Neuronal stem cell (in vitro differentiated cells): ENCODE measurements at regions not wholly inside any gene's neighbourhood (a gene's known extent, or its start where the extent isn't known, plus 50 kb on each side); places are given as distances from the start of the nearest gene placed in this dataset.

Experiments
- DNase-seq: peaks from one replicate; pipeline ENCODE4 v3.0.0-alpha.2; 2013; ENCODE audit warnings: low spot score
- H2AFZ ChIP-seq: one replicate; pipeline ENCODE4 v1.6.1; 2013; ENCODE audit warnings: mild to moderate bottlenecking, low read length, inconsistent platforms
- H2AK5ac ChIP-seq: 2 replicates; pipeline ENCODE4 v1.6.1; 2013; ENCODE audit warnings: low read depth, mild to moderate bottlenecking, inconsistent platforms, low read length, moderate library complexity, mixed read lengths
- H2BK120ac ChIP-seq: 2 replicates; pipeline ENCODE4 v1.6.1; 2013; ENCODE audit warnings: low read depth, mild to moderate bottlenecking, inconsistent platforms, low read length, moderate library complexity, mixed read lengths
- H2BK12ac ChIP-seq: one replicate; pipeline ENCODE4 v1.6.1; 2013; ENCODE audit warnings: low read length, inconsistent platforms
- H2BK15ac ChIP-seq: 2 replicates; pipeline ENCODE4 v1.6.1; 2013; ENCODE audit warnings: mild to moderate bottlenecking, low read length, inconsistent platforms, mixed read lengths
- H2BK5ac ChIP-seq: one replicate; pipeline ENCODE4 v1.6.1; 2013; ENCODE audit warnings: inconsistent platforms, mild to moderate bottlenecking, low read length, moderate library complexity
- H3K14ac ChIP-seq: one replicate; pipeline ENCODE4 v1.6.1; 2013; ENCODE audit warnings: low read length, inconsistent platforms
- H3K18ac ChIP-seq: 2 replicates; pipeline ENCODE4 v1.6.1; 2013; ENCODE audit warnings: low read length, inconsistent platforms
- H3K23ac ChIP-seq: 2 replicates; pipeline ENCODE4 v1.6.1; 2013; ENCODE audit warnings: low read depth, mild to moderate bottlenecking, mixed read lengths, low read length, inconsistent platforms; ENCODE audit not compliant: poor library complexity
- H3K27ac ChIP-seq: replicated peaks from 3 replicates; pipeline ENCODE4 v1.5.1; 2013; ENCODE audit warnings: low read length, inconsistent platforms
- H3K27me3 ChIP-seq, 3 experiments: 2 replicates each; pipeline ENCODE4 v1.6.1; 2013; ENCODE audit warnings: low read length in 3 of 3, mild to moderate bottlenecking in 2 of 3, inconsistent platforms in 1 of 3, low read depth in 1 of 3, mixed read lengths in 1 of 3, moderate library complexity in 1 of 3; ENCODE audit not compliant: control insufficient read depth in 3 of 3, insufficient read depth in 3 of 3
- H3K36me3 ChIP-seq, 2 donors: replicated peaks in 1 of 2; 2 replicates each; pipeline ENCODE4 v1.6.1; 2013; ENCODE audit warnings: low read length in 2 of 2; ENCODE audit not compliant: control insufficient read depth in 2 of 2, insufficient read depth in 2 of 2
- H3K4ac ChIP-seq: 2 replicates; pipeline ENCODE4 v1.6.1; 2013; ENCODE audit warnings: inconsistent platforms, mild to moderate bottlenecking, low read length, moderate library complexity
- H3K4me1 ChIP-seq, 2 donors: 1 replicate in 1 of 2; 2 replicates in 1 of 2; pipeline ENCODE4 v1.6.1; 2013; ENCODE audit warnings: low read length in 2 of 2, low read depth in 1 of 2; ENCODE audit not compliant: control insufficient read depth in 2 of 2, insufficient read depth in 1 of 2
- H3K4me2 ChIP-seq: one replicate; pipeline ENCODE4 v1.6.1; 2013; ENCODE audit warnings: mild to moderate bottlenecking, low read length, inconsistent platforms; ENCODE audit not compliant: insufficient read depth, poor library complexity, severe bottlenecking
- H3K4me3 ChIP-seq, 2 donors: 2 replicates each; pipeline ENCODE4 v1.5.1; 2013; ENCODE audit warnings: low read length in 2 of 2, mild to moderate bottlenecking in 2 of 2, inconsistent platforms in 1 of 2, moderate library complexity in 1 of 2
- H3K79me1 ChIP-seq: one replicate; pipeline ENCODE4 v1.6.1; 2013; ENCODE audit warnings: low read depth, mild to moderate bottlenecking, inconsistent platforms, low read length, moderate library complexity
- H3K9ac ChIP-seq: one replicate; pipeline ENCODE4 v1.6.1; 2013; ENCODE audit warnings: mild to moderate bottlenecking, low read depth, low read length, inconsistent platforms; ENCODE audit not compliant: poor library complexity
- H3K9me3 ChIP-seq, 2 donors: replicated peaks in 1 of 2; 2 replicates each; pipeline versions ENCODE3 to v1.6.1; 2013; ENCODE audit warnings: low read length in 2 of 2, mild to moderate bottlenecking in 2 of 2, inconsistent platforms in 1 of 2, low read depth in 1 of 2, mixed read lengths in 1 of 2, moderate library complexity in 1 of 2; ENCODE audit not compliant: control insufficient read depth in 2 of 2, insufficient read depth in 1 of 2
- H4K8ac ChIP-seq: one replicate; pipeline ENCODE4 v1.6.1; 2013; ENCODE audit warnings: low read depth, mild to moderate bottlenecking, inconsistent platforms, low read length, moderate library complexity
- H4K91ac ChIP-seq: one replicate; pipeline ENCODE4 v1.6.1; 2013; ENCODE audit warnings: low read length, low read depth, mild to moderate bottlenecking, inconsistent platforms; ENCODE audit not compliant: poor library complexity
- WGBS, 2 donors: extraction: QIAGEN DNeasy Blood & Tissue Kit; methylation state at CpG; one replicate each; pipeline ENCODE4 v1.1.7; 2013; ENCODE audit warnings: missing lambda C conversion rate in 2 of 2, mixed read lengths in 1 of 2; ENCODE audit not compliant: insufficient read length in 2 of 2, insufficient replicate concordance in 1 of 2; ENCODE audit errors: extremely low coverage in 2 of 2; 5-methylcytosine and 5-hydroxymethylcytosine counted together

GRCh38 chr6:8674126-8674525 is 238.8 kb upstream of the SLC35B3 start:
- H3K36me3 ChIP-seq: no peaks in the 10 kb centered on the region
- H2AFZ ChIP-seq: no peak overlapping the region
- WGBS, 2 donors: no CpG with 5 or more reads among the region's 3 CpGs
- no peak overlapping the region for H3K4me2 ChIP-seq
- no peaks in the 10 kb centered on the region for H3K9me3 ChIP-seq
- no peak overlapping the region for H4K91ac ChIP-seq
- H3K4me1 ChIP-seq: no peaks in the 10 kb centered on the region
- H2BK120ac ChIP-seq: no peak overlapping the region
- H3K23ac ChIP-seq: no peak overlapping the region
- H2AK5ac ChIP-seq: no peak overlapping the region
- H2BK15ac ChIP-seq: no peak overlapping the region
- no peak overlapping the region for H3K27ac ChIP-seq
- H4K8ac ChIP-seq: no peak overlapping the region
- no peak for DNase-seq
- H3K9ac ChIP-seq: no peak overlapping the region
- H3K4me3 ChIP-seq: no peak overlapping the region
- no peak overlapping the region for H2BK5ac ChIP-seq
- no peaks in the 10 kb centered on the region for H3K27me3 ChIP-seq
- no peaks in the 10 kb centered on the region for H3K79me1 ChIP-seq
- no peak overlapping the region for H2BK12ac ChIP-seq
- no peak overlapping the region for H3K18ac ChIP-seq
- H3K14ac ChIP-seq: no peak overlapping the region
- no peak overlapping the region for H3K4ac ChIP-seq

GRCh38 chr6:8672882-8673281 is 237.5 kb upstream of the SLC35B3 start:
- no peak overlapping the region for H3K4ac ChIP-seq
- H3K27ac ChIP-seq: no peak overlapping the region
- H3K23ac ChIP-seq: no peak overlapping the region
- no peak overlapping the region for H2BK15ac ChIP-seq
- no peaks in the 10 kb centered on the region for H3K9me3 ChIP-seq
- no peak overlapping the region for H3K4me2 ChIP-seq
- no peak overlapping the region for H2BK120ac ChIP-seq
- no peaks in the 10 kb centered on the region for H3K27me3 ChIP-seq
- H2AK5ac ChIP-seq: no peak overlapping the region
- no peaks in the 10 kb centered on the region for H3K4me1 ChIP-seq
- H3K18ac ChIP-seq: no peak overlapping the region
- H2AFZ ChIP-seq: no peak overlapping the region
- H3K36me3 ChIP-seq: no peaks in the 10 kb centered on the region
- no peak overlapping the region for H2BK5ac ChIP-seq
- H3K79me1 ChIP-seq: no peaks in the 10 kb centered on the region
- DNase-seq: no peak
- no peak overlapping the region for H2BK12ac ChIP-seq
- WGBS, 2 donors: no CpG with 5 or more reads among the region's 3 CpGs
- H3K9ac ChIP-seq: no peak overlapping the region
- no peak overlapping the region for H4K8ac ChIP-seq
- H3K4me3 ChIP-seq: no peak overlapping the region
- H4K91ac ChIP-seq: no peak overlapping the region
- no peak overlapping the region for H3K14ac ChIP-seq

DNA sequence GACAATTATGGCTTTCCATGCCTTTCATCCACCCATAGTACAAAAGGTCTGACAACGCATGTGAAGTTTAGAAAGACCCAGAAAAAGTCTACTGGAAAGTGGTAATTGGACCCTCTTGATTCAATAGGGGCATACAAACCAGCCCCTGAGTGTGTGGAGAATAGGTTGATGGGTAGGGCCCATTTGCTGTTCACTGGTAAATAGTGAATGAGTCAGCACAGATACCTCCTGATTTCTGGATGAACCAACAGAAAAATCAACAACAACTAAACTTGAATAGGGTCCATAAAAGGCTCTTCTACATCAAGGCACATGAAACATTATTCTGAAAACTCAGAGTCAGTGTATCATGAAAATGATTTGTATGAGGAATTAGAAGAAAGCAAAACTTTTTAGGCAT is 235.4 kb upstream of the SLC35B3 start:
- H3K4me2 ChIP-seq: no peak overlapping the region

DNA sequence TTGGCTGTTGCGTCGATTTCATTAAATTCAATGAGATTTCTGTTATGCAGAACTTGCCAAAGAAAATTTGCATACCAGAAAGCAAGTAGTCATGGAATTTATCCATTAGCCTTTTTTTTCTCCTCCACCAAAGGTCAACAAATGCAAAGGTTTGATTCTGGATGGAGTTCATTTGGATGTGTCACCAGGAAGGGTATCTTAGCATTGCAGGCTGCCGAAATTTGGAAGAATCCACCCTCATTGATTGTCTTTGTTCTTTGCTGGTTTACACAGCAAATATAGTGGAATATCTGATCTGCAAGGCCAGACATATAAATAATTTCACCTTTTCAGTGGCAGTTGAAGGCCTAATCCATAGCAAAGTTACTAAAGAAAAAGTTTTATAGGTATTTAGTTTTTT is 229.4 kb upstream of the SLC35B3 start:
- Histone ChIP-seq H4K8ac (no peak overlapping the region), H3K4me3 (no peak overlapping the region), H3K27me3 (no peaks in the 10 kb centered on the region), H2AK5ac (no peak overlapping the region), H3K4ac (no peak overlapping the region), H3K14ac (no peak overlapping the region), H3K79me1 (no peaks in the 10 kb centered on the region), H2BK15ac (no peak overlapping the region), H4K91ac (no peak overlapping the region), H3K23ac (no peak overlapping the region), H2BK120ac (no peak overlapping the region), H2BK12ac (no peak overlapping the region), H2AFZ (no peak overlapping the region), H3K18ac (no peak overlapping the region), H3K36me3 (no peaks in the 10 kb centered on the region), H3K27ac (no peak overlapping the region), H3K9ac (no peak overlapping the region), H2BK5ac (no peak overlapping the region), H3K4me1 (no peaks in the 10 kb centered on the region), H3K4me2 (no peak overlapping the region), H3K9me3 (no peaks in the 10 kb centered on the region)
- no peak for DNase-seq
- WGBS, 2 donors: no CpG with 5 or more reads among the region's 3 CpGs

More for the DNA sequence above, 235.4 kb upstream of the SLC35B3 start:
- Histone ChIP-seq H3K18ac (no peak overlapping the region), H2BK15ac (no peak overlapping the region), H3K36me3 (no peaks in the 10 kb centered on the region), H2BK120ac (no peak overlapping the region), H4K91ac (no peak overlapping the region), H3K9ac (no peak overlapping the region), H3K27ac (no peak overlapping the region), H3K9me3 (no peaks in the 10 kb centered on the region), H3K23ac (no peak overlapping the region), H3K27me3 (no peaks in the 10 kb centered on the region), H2AFZ (no peak overlapping the region), H3K4me3 (no peak overlapping the region), H2AK5ac (no peak overlapping the region), H3K4ac (no peak overlapping the region), H3K4me1 (no peaks in the 10 kb centered on the region), H4K8ac (no peak overlapping the region), H3K14ac (no peak overlapping the region), H2BK5ac (no peak overlapping the region), H2BK12ac (no peak overlapping the region), H3K79me1 (no peaks in the 10 kb centered on the region)
- WGBS, 2 donors: no CpG with 5 or more reads among the region's 1 CpG
- no peak for DNase-seq
